Body of pancreas (tissue), 4 donors: ENCODE measurements at regions not wholly inside any gene's neighbourhood (a gene's known extent, or its start where the extent isn't known, plus 50 kb on each side); places are given as distances from the start of the nearest gene placed in this dataset.

Experiments used
- POLR2A ChIP-seq, 3 donors: fragments of 450-650 bp; IDR thresholded peaks; one replicate each; pipeline ENCODE4 v1.6.1; 2016; ENCODE audit warnings: antibody characterized with exemption in 3 of 3, mild to moderate bottlenecking in 2 of 3
- TF ChIP-seq, protein P1 (sequence below), 7 experiments: fragments of 450-650 bp in 4 of 7; fragments of 200-600 bp in 3 of 7; sonication (generic) in 3 of 7; IDR thresholded peaks; one replicate each; pipeline ENCODE4 v1.5.1; 2016 to 2019; ENCODE audit warnings: antibody characterized with exemption in 7 of 7

DNA sequence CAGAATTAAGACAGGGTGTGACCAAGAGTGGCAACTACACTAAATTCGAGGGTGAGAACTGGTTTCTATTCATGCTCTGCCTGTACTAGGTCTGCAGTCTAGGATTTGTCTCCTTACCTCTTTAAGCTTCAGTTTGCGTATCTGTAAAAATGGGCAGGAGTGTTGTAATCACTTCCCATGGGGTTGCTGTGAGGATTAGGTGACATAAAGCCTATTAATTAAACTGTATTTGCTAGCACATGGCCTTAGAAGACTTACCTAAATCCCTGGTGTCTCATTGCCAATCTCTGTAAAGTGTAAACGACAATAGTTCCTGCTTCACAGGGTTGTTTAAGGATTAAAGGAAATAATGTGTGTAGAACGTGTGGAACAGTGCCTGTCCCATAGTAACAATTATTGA, 193.6 kb downstream of the DRD1 start:
- TF ChIP-seq, protein P1, sequence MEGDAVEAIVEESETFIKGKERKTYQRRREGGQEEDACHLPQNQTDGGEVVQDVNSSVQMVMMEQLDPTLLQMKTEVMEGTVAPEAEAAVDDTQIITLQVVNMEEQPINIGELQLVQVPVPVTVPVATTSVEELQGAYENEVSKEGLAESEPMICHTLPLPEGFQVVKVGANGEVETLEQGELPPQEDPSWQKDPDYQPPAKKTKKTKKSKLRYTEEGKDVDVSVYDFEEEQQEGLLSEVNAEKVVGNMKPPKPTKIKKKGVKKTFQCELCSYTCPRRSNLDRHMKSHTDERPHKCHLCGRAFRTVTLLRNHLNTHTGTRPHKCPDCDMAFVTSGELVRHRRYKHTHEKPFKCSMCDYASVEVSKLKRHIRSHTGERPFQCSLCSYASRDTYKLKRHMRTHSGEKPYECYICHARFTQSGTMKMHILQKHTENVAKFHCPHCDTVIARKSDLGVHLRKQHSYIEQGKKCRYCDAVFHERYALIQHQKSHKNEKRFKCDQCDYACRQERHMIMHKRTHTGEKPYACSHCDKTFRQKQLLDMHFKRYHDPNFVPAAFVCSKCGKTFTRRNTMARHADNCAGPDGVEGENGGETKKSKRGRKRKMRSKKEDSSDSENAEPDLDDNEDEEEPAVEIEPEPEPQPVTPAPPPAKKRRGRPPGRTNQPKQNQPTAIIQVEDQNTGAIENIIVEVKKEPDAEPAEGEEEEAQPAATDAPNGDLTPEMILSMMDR (IDR thresholded peaks at IDR 0.05): no peak
- TF ChIP-seq POLR2A (IDR thresholded peaks at IDR 0.05): no peak
